ENCODE measurements at regions not wholly inside any gene's neighbourhood (a gene's known extent, or its start where the extent isn't known, plus 50 kb on each side); places are given as distances from the start of the nearest gene placed in this dataset.

DNA sequence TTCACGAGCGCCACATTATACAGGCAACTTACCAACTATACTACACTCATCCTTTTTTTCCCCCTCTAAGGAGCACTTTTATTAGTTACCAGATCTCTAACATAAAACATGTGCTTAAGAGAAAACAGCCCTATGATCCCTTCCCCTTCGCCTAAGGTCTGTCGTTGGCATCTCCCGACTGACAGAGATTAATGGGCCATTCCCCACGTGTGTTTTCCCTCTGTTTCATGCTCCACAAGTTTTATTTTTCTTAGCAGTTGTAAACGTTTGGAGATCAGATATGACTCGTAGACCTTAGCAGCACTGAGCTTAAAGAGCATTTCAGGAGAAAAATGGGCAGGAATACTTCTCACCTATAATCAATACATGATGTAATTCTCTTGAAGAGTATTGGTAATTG lies 51.4 kb upstream of the FZD10 start:
- Histone ChIP-seq H3K4me3 (ENCODE audit: low read length in 2 of 2) (no peak overlapping the region), H2AFZ (ENCODE audit: low read length) (no peak overlapping the region), H3K4me1 (ENCODE audit: control insufficient read depth in 2 of 2, insufficient read depth in 1 of 2, low read depth in 1 of 2, low read length in 2 of 2) (no peaks in the 10 kb centered on the region), H3K14ac (ENCODE audit: low read length) (no peak overlapping the region), H3K9me3 (replicated peaks in 1 of 2; ENCODE audit: control insufficient read depth in 2 of 2, insufficient read depth in 1 of 2, low read depth in 1 of 2, low read length in 2 of 2) (no peaks in the 10 kb centered on the region), H2BK120ac (ENCODE audit: low read depth, low read length) (no peak overlapping the region), H2BK15ac (ENCODE audit: low read length) (no peak overlapping the region), H4K8ac (ENCODE audit: low read depth, low read length) (no peak overlapping the region), H3K27ac (replicated peaks; ENCODE audit: low read length) (no peak overlapping the region), H3K9ac (ENCODE audit: low read depth, low read length, poor library complexity) (no peak overlapping the region), H3K27me3 (ENCODE audit: control insufficient read depth in 3 of 3, insufficient read depth in 3 of 3, low read depth in 1 of 3, low read length in 3 of 3) (peaks cover 0 to 13% (median 2%) of the 10 kb centered on the region in 3 experiments), H3K36me3 (replicated peaks in 1 of 2; ENCODE audit: control insufficient read depth in 2 of 2, insufficient read depth in 2 of 2, low read length in 2 of 2) (no peaks in the 10 kb centered on the region), H4K91ac (ENCODE audit: low read depth, low read length, poor library complexity) (no peak overlapping the region), H2BK12ac (ENCODE audit: low read length) (no peak overlapping the region), H3K4ac (ENCODE audit: low read length) (no peak overlapping the region), H3K23ac (ENCODE audit: low read depth, low read length, poor library complexity) (no peak overlapping the region), H3K4me2 (ENCODE audit: insufficient read depth, low read length, poor library complexity, severe bottlenecking) (no peak overlapping the region), H2BK5ac (ENCODE audit: low read length) (no peak overlapping the region), H2AK5ac (ENCODE audit: low read depth, low read length) (no peak overlapping the region), H3K18ac (ENCODE audit: low read length) (no peak overlapping the region), H3K79me1 (ENCODE audit: low read depth, low read length) (no peaks in the 10 kb centered on the region)
- no CpG with 5 or more reads among the region's 8 CpGs for WGBS, 2 donors (ENCODE audit: extremely low coverage in 2 of 2, insufficient read length in 2 of 2, insufficient replicate concordance in 1 of 2)
- no peak for DNase-seq (ENCODE audit: low spot score)

DNA sequence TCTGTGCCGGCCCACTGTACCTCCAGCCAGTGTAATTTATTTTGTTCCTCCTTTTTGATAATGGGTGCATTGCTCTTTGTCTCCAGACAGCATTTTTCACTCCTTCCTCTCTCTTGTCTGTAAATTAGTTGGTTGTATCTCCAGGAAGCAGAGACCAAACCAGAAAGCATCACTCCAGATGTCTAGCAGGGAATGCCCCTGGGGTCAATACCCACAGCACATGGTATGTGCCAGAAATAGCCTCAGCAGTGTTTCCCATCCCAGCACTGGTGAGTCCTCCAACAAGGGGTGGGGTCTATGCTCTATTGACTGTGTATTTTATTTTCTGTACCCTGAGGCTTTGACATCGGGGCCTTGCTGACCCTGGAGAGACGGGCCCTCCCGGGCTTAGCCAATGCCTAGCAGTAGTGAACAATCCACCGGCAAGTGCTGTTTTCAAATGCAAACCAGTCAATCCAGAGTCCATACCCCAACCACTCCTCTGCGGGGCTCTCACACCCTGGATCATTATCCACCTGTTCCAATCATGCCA lies 50.2 kb upstream of the FZD10 start:
- Histone ChIP-seq H3K14ac (ENCODE audit: low read length) (peak overlapping the region; percentile 58), H2BK15ac (ENCODE audit: low read length) (no peak overlapping the region), H3K4me1 (ENCODE audit: control insufficient read depth in 2 of 2, insufficient read depth in 1 of 2, low read depth in 1 of 2, low read length in 2 of 2) (no peaks in the 10 kb centered on the region), H4K8ac (ENCODE audit: low read depth, low read length) (no peak overlapping the region), H2AFZ (ENCODE audit: low read length) (no peak overlapping the region), H3K18ac (ENCODE audit: low read length) (peak overlapping the region; percentile 44), H2BK12ac (ENCODE audit: low read length) (no peak overlapping the region), H3K4me2 (ENCODE audit: insufficient read depth, low read length, poor library complexity, severe bottlenecking) (no peak overlapping the region), H3K9me3 (replicated peaks in 1 of 2; ENCODE audit: control insufficient read depth in 2 of 2, insufficient read depth in 1 of 2, low read depth in 1 of 2, low read length in 2 of 2) (no peaks in the 10 kb centered on the region), H3K36me3 (replicated peaks in 1 of 2; ENCODE audit: control insufficient read depth in 2 of 2, insufficient read depth in 2 of 2, low read length in 2 of 2) (no peaks in the 10 kb centered on the region), H3K9ac (ENCODE audit: low read depth, low read length, poor library complexity) (no peak overlapping the region), H3K4me3 (ENCODE audit: low read length in 2 of 2) (no peak overlapping the region), H3K27me3 (ENCODE audit: control insufficient read depth in 3 of 3, insufficient read depth in 3 of 3, low read depth in 1 of 3, low read length in 3 of 3) (peaks cover 0 to 7% (median 0%) of the 10 kb centered on the region in 3 experiments), H2BK5ac (ENCODE audit: low read length) (no peak overlapping the region), H4K91ac (ENCODE audit: low read depth, low read length, poor library complexity) (no peak overlapping the region), H3K4ac (ENCODE audit: low read length) (no peak overlapping the region), H3K79me1 (ENCODE audit: low read depth, low read length) (no peaks in the 10 kb centered on the region), H2BK120ac (ENCODE audit: low read depth, low read length) (no peak overlapping the region), H2AK5ac (ENCODE audit: low read depth, low read length) (no peak overlapping the region), H3K23ac (ENCODE audit: low read depth, low read length, poor library complexity) (no peak overlapping the region), H3K27ac (replicated peaks; ENCODE audit: low read length) (no peak overlapping the region)
- no CpG with 5 or more reads among the region's 6 CpGs for WGBS, 2 donors (ENCODE audit: extremely low coverage in 2 of 2, insufficient read length in 2 of 2, insufficient replicate concordance in 1 of 2)
- DNase-seq (ENCODE audit: low spot score), result no peak

Data from neuronal stem cell (in vitro differentiated cells).